ENCODE measurements at regions not wholly inside any gene's neighbourhood (a gene's known extent, or its start where the extent isn't known, plus 50 kb on each side); places are given as distances from the start of the nearest gene placed in this dataset.

GRCh38 chr9:115194216-115194615 is 76.3 kb upstream of the TNC start:
- no peak for TF ChIP-seq CTCF (IDR thresholded peaks at IDR 0.05; ENCODE audit: borderline replicate concordance, extremely low read depth, low read length, poor library complexity, severe bottlenecking)
- no peak for TF ChIP-seq EZH2 (IDR thresholded peaks at IDR 0.05; ENCODE audit: borderline replicate concordance, low read depth, low read length, severe bottlenecking)

All from DND-41 (cell line).